Loucy (cell line): ENCODE measurements at regions not wholly inside any gene's neighbourhood (a gene's known extent, or its start where the extent isn't known, plus 50 kb on each side); places are given as distances from the start of the nearest gene placed in this dataset.

Source experiments
- H2AFZ ChIP-seq: fragments of 200-600 bp; sonication (generic); 2 replicates; pipeline ENCODE4 v1.6.0; 2016; ENCODE audit warnings: antibody characterized with exemption, mild to moderate bottlenecking, low read length, moderate library complexity
- H3F3A ChIP-seq: fragments of 200-600 bp; 2 replicates; pipeline ENCODE4 v1.6.0; 2016; ENCODE audit warnings: antibody characterized with exemption, low read depth, mild to moderate bottlenecking
- H3K27me3 ChIP-seq: fragments of 200-600 bp; sonication (generic); 2 replicates; pipeline ENCODE4 v1.6.1; 2014; ENCODE audit warnings: low read length, mild to moderate bottlenecking; ENCODE audit not compliant: insufficient read depth, poor library complexity, severe bottlenecking
- H3K36me3 ChIP-seq: fragments of 200-600 bp; sonication (generic); 2 replicates; pipeline ENCODE4 v1.6.1; 2016; ENCODE audit warnings: low read length; ENCODE audit not compliant: insufficient read depth
- H3K4me1 ChIP-seq: fragments of 200-600 bp; sonication (generic); 2 replicates; pipeline ENCODE4 v1.5.1; 2014; ENCODE audit warnings: low read length, mild to moderate bottlenecking; ENCODE audit not compliant: insufficient read depth, poor library complexity, severe bottlenecking
- H3K4me2 ChIP-seq: fragments of 200-600 bp; sonication (generic); 2 replicates; pipeline ENCODE4 v1.6.0; 2014; ENCODE audit warnings: antibody characterized with exemption, low read length, low read depth, mild to moderate bottlenecking; ENCODE audit not compliant: poor library complexity, severe bottlenecking
- H3K4me3 ChIP-seq: fragments of 200-600 bp; sonication (generic); 2 replicates; pipeline ENCODE4 v1.5.1; 2014; ENCODE audit warnings: low read length, mild to moderate bottlenecking, mixed read lengths; ENCODE audit not compliant: poor library complexity, severe bottlenecking
- H3K79me2 ChIP-seq: fragments of 200-600 bp; sonication (generic); 2 replicates; pipeline ENCODE4 v1.6.1; 2014; ENCODE audit warnings: low read length; ENCODE audit not compliant: insufficient read depth
- H3K9ac ChIP-seq: fragments of 200-600 bp; sonication (generic); 2 replicates; pipeline ENCODE4 v1.6.0; 2014; ENCODE audit warnings: mild to moderate bottlenecking, low read depth, low read length, moderate library complexity; ENCODE audit not compliant: poor library complexity, severe bottlenecking
- H3K9me2 ChIP-seq: fragments of 200-600 bp; sonication (generic); replicated peaks from 2 replicates; pipeline ENCODE4 v1.6.1; 2016; ENCODE audit warnings: low read depth, low read length, mixed read lengths
- H3K9me3 ChIP-seq: fragments of 200-600 bp; sonication (generic); 2 replicates; pipeline ENCODE4 v1.6.1; 2014; ENCODE audit warnings: mild to moderate bottlenecking, antibody characterized with exemption, low read length, low read depth; ENCODE audit not compliant: insufficient read depth
- H4K20me1 ChIP-seq: fragments of 200-600 bp; sonication (generic); 2 replicates; pipeline ENCODE4 v1.6.0; 2014; ENCODE audit warnings: antibody characterized with exemption, low read length, mild to moderate bottlenecking; ENCODE audit not compliant: insufficient read depth, poor library complexity, severe bottlenecking
- EZH2phosphoT487 ChIP-seq: fragments of 200-600 bp; IDR thresholded peaks from 2 replicates; pipeline ENCODE4 v1.6.1; 2018; ENCODE audit warnings: antibody characterized with exemption, mild to moderate bottlenecking, moderate library complexity, borderline replicate concordance
- TF ChIP-seq, protein P1 (sequence below): fragments of 200-600 bp; sonication (generic); conservative IDR thresholded peaks from 2 replicates; pipeline ENCODE4 v1.5.1; 2014; ENCODE audit warnings: mild to moderate bottlenecking, antibody characterized with exemption, low read length

DNA sequence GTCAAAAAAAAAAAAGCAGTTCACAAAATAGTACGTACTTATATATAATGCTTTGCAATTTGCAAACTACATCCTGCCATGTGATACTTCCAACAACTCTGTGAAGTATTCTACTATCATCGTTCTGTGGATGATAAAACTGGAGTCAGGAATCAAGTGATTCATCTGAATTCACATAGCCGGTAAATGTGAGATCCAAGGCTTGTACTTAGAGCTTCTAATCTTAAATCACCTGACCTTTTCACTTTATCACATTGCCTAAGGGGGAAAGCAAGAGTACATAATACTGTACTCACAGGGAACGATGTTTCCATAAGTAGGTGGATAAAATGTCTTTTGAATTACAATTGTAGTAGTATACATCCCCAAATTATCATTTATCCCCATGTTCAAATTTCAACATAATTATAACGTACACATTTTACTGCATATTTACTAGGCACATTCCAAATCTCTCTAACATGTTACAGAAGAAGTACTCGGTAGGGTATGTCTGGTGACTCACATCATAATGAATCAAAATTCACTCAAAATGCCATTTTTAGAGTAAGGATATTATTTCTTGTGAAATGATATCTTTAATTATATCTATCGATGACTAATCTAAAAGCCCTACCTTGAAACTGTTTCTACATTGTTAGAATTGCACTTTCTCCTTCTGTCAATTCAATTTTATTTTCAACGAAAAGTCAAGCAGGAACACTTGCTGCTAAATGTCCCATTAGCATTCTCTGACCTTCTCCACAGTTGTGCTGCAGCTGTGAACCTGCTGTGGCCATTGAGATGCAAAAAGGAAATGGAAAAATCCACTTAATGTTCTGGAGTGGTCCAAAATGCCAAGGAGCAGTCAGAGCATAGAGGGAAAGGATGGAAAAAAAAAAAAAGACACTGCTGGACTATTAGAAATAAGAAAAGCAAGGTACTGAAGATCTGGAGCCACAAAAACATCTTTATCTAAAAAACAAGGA, 78.9 kb downstream of the OR2K2 start:
- H3K9me2 ChIP-seq: no peaks in the 10 kb centered on the region
- H3K4me2 ChIP-seq: no peak overlapping the region
- H2AFZ ChIP-seq: no peak overlapping the region
- no peak overlapping the region for H3K4me3 ChIP-seq
- TF ChIP-seq EZH2phosphoT487: no peak
- TF ChIP-seq, protein P1, sequence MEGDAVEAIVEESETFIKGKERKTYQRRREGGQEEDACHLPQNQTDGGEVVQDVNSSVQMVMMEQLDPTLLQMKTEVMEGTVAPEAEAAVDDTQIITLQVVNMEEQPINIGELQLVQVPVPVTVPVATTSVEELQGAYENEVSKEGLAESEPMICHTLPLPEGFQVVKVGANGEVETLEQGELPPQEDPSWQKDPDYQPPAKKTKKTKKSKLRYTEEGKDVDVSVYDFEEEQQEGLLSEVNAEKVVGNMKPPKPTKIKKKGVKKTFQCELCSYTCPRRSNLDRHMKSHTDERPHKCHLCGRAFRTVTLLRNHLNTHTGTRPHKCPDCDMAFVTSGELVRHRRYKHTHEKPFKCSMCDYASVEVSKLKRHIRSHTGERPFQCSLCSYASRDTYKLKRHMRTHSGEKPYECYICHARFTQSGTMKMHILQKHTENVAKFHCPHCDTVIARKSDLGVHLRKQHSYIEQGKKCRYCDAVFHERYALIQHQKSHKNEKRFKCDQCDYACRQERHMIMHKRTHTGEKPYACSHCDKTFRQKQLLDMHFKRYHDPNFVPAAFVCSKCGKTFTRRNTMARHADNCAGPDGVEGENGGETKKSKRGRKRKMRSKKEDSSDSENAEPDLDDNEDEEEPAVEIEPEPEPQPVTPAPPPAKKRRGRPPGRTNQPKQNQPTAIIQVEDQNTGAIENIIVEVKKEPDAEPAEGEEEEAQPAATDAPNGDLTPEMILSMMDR: no peak
- no peak overlapping the region for H3K9ac ChIP-seq
- no peaks in the 10 kb centered on the region for H3K9me3 ChIP-seq
- no peaks in the 10 kb centered on the region for H3K36me3 ChIP-seq
- H3K27me3 ChIP-seq: no peaks in the 10 kb centered on the region
- H3K79me2 ChIP-seq: no peaks in the 10 kb centered on the region
- H3K4me1 ChIP-seq: no peaks in the 10 kb centered on the region
- no peaks in the 10 kb centered on the region for H3F3A ChIP-seq
- H4K20me1 ChIP-seq: no peaks in the 10 kb centered on the region

DNA sequence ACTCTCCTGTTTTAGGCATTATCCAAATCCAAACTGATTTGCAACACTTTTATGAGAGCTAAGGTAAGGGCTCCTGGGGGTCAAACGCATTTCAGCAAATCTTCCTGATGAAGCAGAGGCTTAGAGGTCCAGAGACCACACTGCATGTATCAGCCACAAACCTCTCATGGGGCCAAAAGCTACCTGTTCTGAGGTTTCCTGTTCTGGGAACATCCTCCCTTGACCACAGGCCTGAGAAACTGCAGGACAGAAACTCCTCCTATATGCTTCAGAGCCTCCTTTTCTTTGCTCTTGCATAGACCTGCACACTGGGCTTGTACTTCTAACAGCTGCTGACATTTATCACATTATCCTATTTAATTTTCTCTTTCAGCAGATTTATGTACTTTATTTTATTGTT, 92.6 kb downstream of the OR2K2 start:
- Histone ChIP-seq H3K79me2 (no peaks in the 10 kb centered on the region), H3K9me3 (no peaks in the 10 kb centered on the region), H3F3A (no peaks in the 10 kb centered on the region), H3K4me2 (no peak overlapping the region), H3K36me3 (no peaks in the 10 kb centered on the region), H3K27me3 (no peaks in the 10 kb centered on the region), H3K4me1 (no peaks in the 10 kb centered on the region), H3K9me2 (no peaks in the 10 kb centered on the region), H4K20me1 (no peaks in the 10 kb centered on the region), H3K9ac (no peak overlapping the region), H3K4me3 (no peak overlapping the region), H2AFZ (no peak overlapping the region)
- TF ChIP-seq, protein P1: no peak
- no peak for TF ChIP-seq EZH2phosphoT487

DNA sequence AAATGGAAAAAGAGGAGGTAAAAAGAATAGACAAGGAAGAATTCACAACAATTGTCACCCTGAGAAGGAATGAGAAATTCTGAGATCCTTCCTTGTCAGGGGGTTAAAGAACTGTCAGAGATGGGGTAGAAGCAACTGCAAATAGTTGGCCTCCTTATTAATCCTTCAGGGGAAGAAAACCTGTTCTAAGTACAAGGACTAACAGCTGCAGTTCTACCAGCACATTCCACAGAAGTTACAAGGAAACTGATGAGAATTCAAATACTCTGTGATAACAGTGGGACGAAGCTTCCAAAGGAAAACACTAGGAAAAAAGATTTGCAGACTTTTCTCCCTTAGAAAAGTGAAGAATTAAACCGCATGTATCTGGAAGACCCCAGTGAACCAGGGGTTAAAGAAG, 93.7 kb downstream of the OR2K2 start:
- Histone ChIP-seq H3K9ac (no peak overlapping the region), H3K4me2 (no peak overlapping the region), H3K36me3 (no peaks in the 10 kb centered on the region), H3K27me3 (no peaks in the 10 kb centered on the region), H3K4me1 (no peaks in the 10 kb centered on the region), H3F3A (no peaks in the 10 kb centered on the region), H3K4me3 (no peak overlapping the region), H3K9me3 (no peaks in the 10 kb centered on the region), H3K79me2 (no peaks in the 10 kb centered on the region), H3K9me2 (no peaks in the 10 kb centered on the region), H2AFZ (no peak overlapping the region), H4K20me1 (no peaks in the 10 kb centered on the region)
- no peak for TF ChIP-seq EZH2phosphoT487
- TF ChIP-seq, protein P1: no peak
